ENCODE measurements at regions not wholly inside any gene's neighbourhood (a gene's known extent, or its start where the extent isn't known, plus 50 kb on each side); places are given as distances from the start of the nearest gene placed in this dataset.

GRCh38 chr1:157219600-157219999, 81.4 kb upstream of the ETV3 start:
- H3K9ac ChIP-seq (ENCODE audit: insufficient read depth in 1 of 2, low read length in 2 of 2), result no peak overlapping the region
- H3K27me3 ChIP-seq (ENCODE audit: control insufficient read depth in 3 of 3, insufficient read depth in 3 of 3, low read length in 2 of 3), result no peaks in the 10 kb centered on the region
- no peaks in the 10 kb centered on the region for H3K36me3 ChIP-seq (ENCODE audit: control insufficient read depth in 4 of 4, insufficient read depth in 4 of 4, low read length in 4 of 4)
- TF ChIP-seq CTCF (IDR thresholded peaks at IDR 0.05; ENCODE audit: control extremely low read depth, extremely low read depth), result no peak
- H3K27ac ChIP-seq (ENCODE audit: low read depth in 1 of 2, low read length in 1 of 2), result no peak overlapping the region
- DNase-seq (no peak), ATAC-seq (ENCODE audit: insufficient read depth, low FRiP score) (no peak)
- no peaks in the 10 kb centered on the region for H3K4me1 ChIP-seq (ENCODE audit: control insufficient read depth in 5 of 5, insufficient read depth in 5 of 5, low read length in 5 of 5)
- WGBS, 2 donors, result 38 to 44% methylated on average over 2 of the region's 2 CpGs
- H3K4me3 ChIP-seq, result no peak overlapping the region
- peaks cover 0 to 10% (median 1%) of the 10 kb centered on the region in 4 donors for H3K9me3 ChIP-seq (ENCODE audit: control insufficient read depth in 4 of 4, insufficient read depth in 3 of 4, low read length in 3 of 4)

GRCh38 chr1:157219182-157219581, 81.0 kb upstream of the ETV3 start:
- DNase-seq (no peak), ATAC-seq (ENCODE audit: insufficient read depth, low FRiP score) (no peak)
- 91 to 94% methylated on average over 4 of the region's 4 CpGs for WGBS, 2 donors
- Histone ChIP-seq H3K9ac (ENCODE audit: insufficient read depth in 1 of 2, low read length in 2 of 2) (no peak overlapping the region), H3K4me3 (no peak overlapping the region), H3K36me3 (ENCODE audit: control insufficient read depth in 4 of 4, insufficient read depth in 4 of 4, low read length in 4 of 4) (no peaks in the 10 kb centered on the region), H3K4me1 (ENCODE audit: control insufficient read depth in 5 of 5, insufficient read depth in 5 of 5, low read length in 5 of 5) (no peaks in the 10 kb centered on the region), H3K9me3 (ENCODE audit: control insufficient read depth in 4 of 4, insufficient read depth in 3 of 4, low read length in 3 of 4) (peaks cover 0 to 10% (median 4%) of the 10 kb centered on the region in 4 donors), H3K27ac (ENCODE audit: low read depth in 1 of 2, low read length in 1 of 2) (no peak overlapping the region), H3K27me3 (ENCODE audit: control insufficient read depth in 3 of 3, insufficient read depth in 3 of 3, low read length in 2 of 3) (no peaks in the 10 kb centered on the region)
- TF ChIP-seq CTCF (IDR thresholded peaks at IDR 0.05; ENCODE audit: control extremely low read depth, extremely low read depth), result no peak

- ATAC-seq (ENCODE audit: insufficient read depth, low FRiP score) (no peak), DNase-seq (no peak)
- WGBS, 2 donors, result 77 to 80% methylated on average over 6 of the region's 6 CpGs
- Histone ChIP-seq H3K36me3 (ENCODE audit: control insufficient read depth in 4 of 4, insufficient read depth in 4 of 4, low read length in 4 of 4) (no peaks in the 10 kb centered on the region), H3K27ac (ENCODE audit: low read depth in 1 of 2, low read length in 1 of 2) (no peak overlapping the region), H3K9me3 (ENCODE audit: control insufficient read depth in 4 of 4, insufficient read depth in 3 of 4, low read length in 3 of 4) (peaks cover 0 to 10% (median 5%) of the 10 kb centered on the region in 4 donors), H3K4me1 (ENCODE audit: control insufficient read depth in 5 of 5, insufficient read depth in 5 of 5, low read length in 5 of 5) (no peaks in the 10 kb centered on the region), H3K9ac (ENCODE audit: insufficient read depth in 1 of 2, low read length in 2 of 2) (no peak overlapping the region), H3K27me3 (ENCODE audit: control insufficient read depth in 3 of 3, insufficient read depth in 3 of 3, low read length in 2 of 3) (no peaks in the 10 kb centered on the region), H3K4me3 (no peak overlapping the region)
- TF ChIP-seq CTCF (IDR thresholded peaks at IDR 0.05; ENCODE audit: control extremely low read depth, extremely low read depth), result no peak
These were observed 80.5 kb upstream of the ETV3 start for GRCh38 chr1:157218671-157219070.

- Histone ChIP-seq H3K4me3 (no peak overlapping the region), H3K36me3 (ENCODE audit: control insufficient read depth in 4 of 4, insufficient read depth in 4 of 4, low read length in 4 of 4) (no peaks in the 10 kb centered on the region), H3K27me3 (ENCODE audit: control insufficient read depth in 3 of 3, insufficient read depth in 3 of 3, low read length in 2 of 3) (no peaks in the 10 kb centered on the region), H3K9ac (ENCODE audit: insufficient read depth in 1 of 2, low read length in 2 of 2) (no peak overlapping the region), H3K4me1 (ENCODE audit: control insufficient read depth in 5 of 5, insufficient read depth in 5 of 5, low read length in 5 of 5) (no peaks in the 10 kb centered on the region), H3K9me3 (ENCODE audit: control insufficient read depth in 4 of 4, insufficient read depth in 3 of 4, low read length in 3 of 4) (peaks cover 0 to 15% (median 5%) of the 10 kb centered on the region in 4 donors), H3K27ac (ENCODE audit: low read depth in 1 of 2, low read length in 1 of 2) (no peak overlapping the region)
- TF ChIP-seq CTCF (IDR thresholded peaks at IDR 0.05; ENCODE audit: control extremely low read depth, extremely low read depth), result no peak
- ATAC-seq (ENCODE audit: insufficient read depth, low FRiP score) (no peak), DNase-seq (no peak)
- 86% methylated on average over 4 of the region's 4 CpGs for WGBS, 2 donors
These were observed 79.3 kb upstream of the ETV3 start for GRCh38 chr1:157217486-157217885.

Measured in lung (tissue), 11 donors.